Aorta (tissue), 5 donors: ENCODE measurements at regions not wholly inside any gene's neighbourhood (a gene's known extent, or its start where the extent isn't known, plus 50 kb on each side); places are given as distances from the start of the nearest gene placed in this dataset.

Experiments
- ATAC-seq: fragments of 200-7000 bp; cut with Tn5 transposase; one replicate; pipeline ENCODE4 v1.9.1; 2022; ENCODE audit warnings: moderate library complexity; ENCODE audit not compliant: low FRiP score
- DNase-seq, 2 donors: peaks; one replicate each; pipeline ENCODE4 v3.0.0-alpha.2; 2020
- H3K27ac ChIP-seq, 2 donors: one replicate each; pipeline ENCODE4 v1.5.1; 2013; ENCODE audit warnings: low read length in 2 of 2, mild to moderate bottlenecking in 2 of 2, moderate library complexity in 2 of 2, control low read depth in 1 of 2, inconsistent platforms in 1 of 2, low read depth in 1 of 2
- H3K27me3 ChIP-seq, 2 donors: one replicate each; pipeline ENCODE4 v1.6.1; 2013; ENCODE audit warnings: control low read depth in 1 of 2, low read length in 1 of 2, mild to moderate bottlenecking in 1 of 2, moderate library complexity in 1 of 2; ENCODE audit not compliant: insufficient read depth in 2 of 2, control insufficient read depth in 1 of 2
- H3K36me3 ChIP-seq, 2 donors: one replicate each; pipeline ENCODE4 v1.6.1; 2013; ENCODE audit warnings: control low read depth in 1 of 2, low read length in 1 of 2, mild to moderate bottlenecking in 1 of 2; ENCODE audit not compliant: insufficient read depth in 2 of 2, control insufficient read depth in 1 of 2
- H3K4me1 ChIP-seq, 2 donors: one replicate each; pipeline ENCODE4 v1.6.1; 2013; ENCODE audit warnings: low read length in 2 of 2, control low read depth in 1 of 2, mild to moderate bottlenecking in 1 of 2, moderate library complexity in 1 of 2; ENCODE audit not compliant: insufficient read depth in 2 of 2, control insufficient read depth in 1 of 2
- H3K4me3 ChIP-seq, 2 donors: one replicate each; pipeline ENCODE4 v1.5.1; 2013; ENCODE audit warnings: low read length in 2 of 2, control low read depth in 1 of 2, mild to moderate bottlenecking in 1 of 2
- H3K9me3 ChIP-seq: one replicate; pipeline ENCODE4 v1.6.1; 2013; ENCODE audit warnings: mild to moderate bottlenecking, low read length; ENCODE audit not compliant: control insufficient read depth
- WGBS, 2 donors: extraction: QIAGEN DNeasy Blood & Tissue Kit; methylation state at CpG; one replicate each; pipeline ENCODE4 v1.1.7; 2013; 5-methylcytosine and 5-hydroxymethylcytosine counted together
- intact Hi-C, 2 donors: fragments of 100-400 bp; cut with DNase I; formaldehyde crosslinking; loops; one replicate each; pipeline versions ENCODE4 v1.14.2 to v1.15.0; 2022
- donor health status: healthy with polysubstance abuse.
- donor health status: Bipolar disorder and iron deficiency.
- donor health status: DM: no; HTN: no; CAD: no.
- donor health status: DM: no; HTN: no; CAD: no.
- donor health status: DM: yes; HTN: yes; CAD: no.

DNA sequence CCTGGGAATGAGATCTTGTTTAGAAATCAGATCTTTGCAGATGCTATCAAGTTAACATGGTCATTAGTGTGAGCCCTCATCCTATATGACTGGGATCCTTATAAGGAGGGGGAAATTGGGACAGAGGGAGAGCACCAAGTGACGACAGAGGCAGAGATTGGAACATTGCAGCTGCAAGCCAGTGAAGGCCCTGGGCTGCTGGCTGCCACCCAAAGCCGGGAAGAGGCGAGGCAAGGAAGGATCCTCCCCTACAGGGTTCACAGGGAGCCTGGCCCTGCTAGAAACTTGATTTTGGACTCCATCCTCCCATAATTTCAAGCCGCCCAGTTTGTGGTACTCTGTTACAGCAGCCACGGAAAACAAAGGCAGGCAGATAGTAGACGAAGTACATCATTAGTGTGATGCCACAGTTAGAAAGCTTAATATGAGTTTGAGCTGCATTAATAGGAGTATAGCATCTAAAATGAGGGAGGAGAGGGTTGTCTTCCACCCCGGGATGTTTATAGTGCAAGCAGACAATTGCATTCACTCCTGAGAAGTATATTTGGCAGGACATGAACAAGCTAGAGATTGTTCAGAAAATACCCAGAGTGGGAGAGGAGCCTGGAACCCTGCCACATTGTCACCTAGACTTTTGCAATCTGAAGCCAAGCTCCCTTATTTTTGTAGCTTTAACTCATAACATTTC lies 56.8 kb upstream of the CLMP start:
- ATAC-seq: peak; percentile 70

DNA sequence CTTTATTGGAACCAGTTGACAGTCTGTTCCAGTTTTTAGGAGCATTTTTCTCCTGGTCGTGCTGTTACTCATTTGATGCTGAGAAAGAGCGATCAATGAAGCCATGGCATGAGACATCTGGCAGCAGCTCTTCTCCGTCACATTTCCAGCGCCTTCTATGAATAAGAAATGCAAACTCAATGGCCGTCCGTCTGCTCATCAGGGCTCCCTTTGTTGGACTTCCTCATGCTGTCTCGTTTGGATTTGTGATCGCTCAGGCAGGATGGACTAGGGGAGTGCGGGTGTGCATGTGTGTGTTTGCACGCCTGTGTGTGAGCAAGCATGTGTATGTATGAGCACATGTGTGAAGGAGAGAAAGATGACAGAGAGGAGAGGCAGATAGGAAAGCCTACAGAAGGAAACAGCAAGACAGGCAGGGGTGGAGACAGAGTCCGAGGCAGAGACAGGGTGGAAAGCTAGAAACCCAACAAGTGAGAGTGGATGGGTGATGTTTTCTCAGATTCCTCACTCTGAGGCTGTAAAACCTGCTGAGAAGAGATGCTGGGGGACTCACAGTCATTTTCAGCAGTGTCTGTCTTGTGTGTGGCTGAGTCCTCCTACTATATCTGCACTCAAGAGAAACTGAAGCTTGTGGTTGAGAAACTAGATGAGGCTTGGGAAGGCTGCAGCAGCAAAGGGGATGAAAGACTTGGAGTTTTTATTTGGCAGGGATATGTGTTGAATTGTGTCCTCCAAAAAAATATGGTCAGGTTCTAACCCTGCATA lies 56.0 kb upstream of the CLMP start:
- DNase-seq (no peak), ATAC-seq (no peak)

More for the DNA sequence above, 56.8 kb upstream of the CLMP start:
- 22 to 31% methylated on average over 7 of the region's 7 CpGs for WGBS, 2 donors
- H3K4me1 ChIP-seq: no peaks in the 10 kb centered on the region
- DNase-seq: peak; percentile 77 to 80
- no peak overlapping the region for H3K27ac ChIP-seq
- H3K4me3 ChIP-seq: no peak overlapping the region
- intact Hi-C loops: no loop called here
- H3K36me3 ChIP-seq: no peaks in the 10 kb centered on the region
- H3K9me3 ChIP-seq: no peaks in the 10 kb centered on the region
- no peaks in the 10 kb centered on the region for H3K27me3 ChIP-seq

GRCh38 chr11:123249354-123249753 lies 54.3 kb upstream of the CLMP start:
- H3K4me1 ChIP-seq: no peaks in the 10 kb centered on the region
- intact Hi-C loops: loop anchor here in 1 of 2 donors (5.0 kb wide), 1 partner anchor 147 kb away; no protein-coding TSS in a partner anchor
- H3K4me3 ChIP-seq: no peak overlapping the region
- no peak overlapping the region for H3K27ac ChIP-seq
- no peaks in the 10 kb centered on the region for H3K27me3 ChIP-seq
- DNase-seq: no peak
- WGBS, 2 donors: 69 to 73% methylated on average over 5 of the region's 5 CpGs
- no peaks in the 10 kb centered on the region for H3K36me3 ChIP-seq
- ATAC-seq: no peak
- H3K9me3 ChIP-seq: no peaks in the 10 kb centered on the region

More for the DNA sequence above, 56.0 kb upstream of the CLMP start:
- no peaks in the 10 kb centered on the region for H3K36me3 ChIP-seq
- H3K27ac ChIP-seq: no peak overlapping the region
- H3K9me3 ChIP-seq: no peaks in the 10 kb centered on the region
- 91% methylated on average over 11 of the region's 11 CpGs for WGBS, 2 donors
- no peak overlapping the region for H3K4me3 ChIP-seq
- no peaks in the 10 kb centered on the region for H3K27me3 ChIP-seq
- intact Hi-C loops: no loop called here
- H3K4me1 ChIP-seq: no peaks in the 10 kb centered on the region

- Histone ChIP-seq H3K4me1 (no peaks in the 10 kb centered on the region), H3K9me3 (no peaks in the 10 kb centered on the region), H3K27me3 (no peaks in the 10 kb centered on the region), H3K4me3 (no peak overlapping the region), H3K27ac (no peak overlapping the region), H3K36me3 (no peaks in the 10 kb centered on the region)
- 43 to 50% methylated on average over 6 of the region's 6 CpGs for WGBS, 2 donors
- ATAC-seq (no peak), DNase-seq (no peak)
- intact Hi-C loops: loop anchor here (1.0 to 5.0 kb wide), 3 partner anchors 137 to 146 kb away; no protein-coding TSS in a partner anchor
Observed at GRCh38 chr11:123247813-123248379, 52.8 kb upstream of the CLMP start.

DNA sequence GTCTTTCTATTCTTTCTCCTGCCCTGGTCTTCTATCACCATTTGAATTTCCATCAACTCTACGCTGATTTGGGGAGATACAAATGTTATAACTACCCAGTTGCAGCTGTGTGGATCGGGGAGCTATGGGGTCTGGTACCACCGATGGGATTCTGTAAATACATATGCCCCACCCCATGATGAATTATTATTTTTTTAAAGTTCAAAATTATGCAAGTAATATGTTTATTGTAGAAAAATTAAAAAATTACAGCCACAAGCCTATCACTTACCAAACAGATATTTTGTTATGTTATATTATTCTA lies 52.4 kb upstream of the CLMP start:
- DNase-seq (no peak), ATAC-seq (no peak)
- Histone ChIP-seq H3K9me3 (no peaks in the 10 kb centered on the region), H3K27me3 (no peaks in the 10 kb centered on the region), H3K36me3 (no peaks in the 10 kb centered on the region), H3K4me1 (no peaks in the 10 kb centered on the region), H3K4me3 (no peak overlapping the region), H3K27ac (no peak overlapping the region)
- intact Hi-C loops: loop anchor here (1.0 to 5.0 kb wide), 3 partner anchors 136 to 145 kb away; no protein-coding TSS in a partner anchor
- 59 to 73% methylated on average over 3 of the region's 3 CpGs for WGBS, 2 donors

- Histone ChIP-seq H3K4me3 (no peak overlapping the region), H3K4me1 (no peaks in the 10 kb centered on the region), H3K27me3 (no peaks in the 10 kb centered on the region), H3K9me3 (no peaks in the 10 kb centered on the region), H3K27ac (no peak overlapping the region), H3K36me3 (no peaks in the 10 kb centered on the region)
- 11% methylated on average over 13 of the region's 13 CpGs for WGBS, 2 donors
- peak; percentile 87 to 93 for DNase-seq
- intact Hi-C loops: loop anchor here (1.0 to 5.0 kb wide), 3 partner anchors 136 to 145 kb away; no protein-coding TSS in a partner anchor
- ATAC-seq: peak; percentile 91
Observed at GRCh38 chr11:123246749-123247495, 51.9 kb upstream of the CLMP start.

- DNase-seq (no peak), ATAC-seq (no peak)
- WGBS, 2 donors: 95 to 97% methylated on average over 6 of the region's 6 CpGs
- Histone ChIP-seq H3K4me3 (no peak overlapping the region), H3K4me1 (no peaks in the 10 kb centered on the region), H3K27ac (no peak overlapping the region), H3K27me3 (no peaks in the 10 kb centered on the region), H3K36me3 (no peaks in the 10 kb centered on the region), H3K9me3 (no peaks in the 10 kb centered on the region)
- intact Hi-C loops: loop anchor here in 1 of 2 donors (5.0 kb wide), 1 partner anchor 143 kb away; no protein-coding TSS in a partner anchor
Observed at GRCh38 chr11:123245567-123245966, 50.5 kb upstream of the CLMP start.
